Esophagus muscularis mucosa (tissue), 4 donors: ENCODE measurements at regions not wholly inside any gene's neighbourhood (a gene's known extent, or its start where the extent isn't known, plus 50 kb on each side); places are given as distances from the start of the nearest gene placed in this dataset.

Source experiments
- DNase-seq: peaks from one replicate; pipeline ENCODE4 v3.0.0-alpha.2; 2017; ENCODE audit errors: extremely low spot score
- H3K27ac ChIP-seq, 4 donors: fragments of 200-600 bp; sonication (generic); replicated peaks in 1 of 4; 1 replicate in 3 of 4; 2 replicates in 1 of 4; pipeline ENCODE4 v1.5.1; 2016 to 2019; ENCODE audit warnings: mild to moderate bottlenecking in 1 of 4
- H3K27me3 ChIP-seq, 4 donors: fragments of 200-600 bp; sonication (generic); one replicate each; pipeline versions ENCODE4 v1.5.1 to v1.6.0; 2016 to 2019
- H3K36me3 ChIP-seq, 4 donors: fragments of 200-600 bp; sonication (generic); one replicate each; pipeline ENCODE4 v1.5.1; 2016 to 2019
- H3K4me1 ChIP-seq, 4 donors: fragments of 200-600 bp; sonication (generic); one replicate each; pipeline ENCODE4 v1.5.1; 2016 to 2019
- H3K4me3 ChIP-seq, 4 donors: fragments of 200-600 bp; sonication (generic); 1 replicate in 2 of 4; 2 replicates in 2 of 4; pipeline ENCODE4 v1.5.1; 2016 to 2019; ENCODE audit warnings: mild to moderate bottlenecking in 4 of 4, moderate library complexity in 1 of 4
- H3K9me3 ChIP-seq, 4 donors: fragments of 200-600 bp; sonication (generic); 1 replicate in 3 of 4; 2 replicates in 1 of 4; pipeline ENCODE4 v1.5.1; 2016 to 2019
- CTCF ChIP-seq, 3 experiments: fragments of 200-600 bp in 2 of 3; fragments of 450-650 bp in 1 of 3; sonication (generic) in 2 of 3; IDR thresholded peaks; one replicate each; pipeline ENCODE4 v1.5.1; 2017 to 2019; ENCODE audit warnings: antibody characterized with exemption in 3 of 3, mild to moderate bottlenecking in 2 of 3, moderate library complexity in 1 of 3
- EP300 ChIP-seq: sonication (generic); formaldehyde crosslinking; IDR thresholded peaks from one replicate; pipeline ENCODE4 v1.6.1; 2017; ENCODE audit warnings: antibody characterized with exemption
- POLR2A ChIP-seq: fragments of 450-650 bp; IDR thresholded peaks from one replicate; pipeline ENCODE4 v1.6.1; 2017; ENCODE audit warnings: antibody characterized with exemption, moderate library complexity, mild to moderate bottlenecking, low read depth
- POLR2AphosphoS5 ChIP-seq, 2 donors: sonication (generic); formaldehyde crosslinking; IDR thresholded peaks; one replicate each; pipeline ENCODE4 v1.6.1; 2017; ENCODE audit warnings: antibody characterized with exemption in 2 of 2
- WGBS: methylation state at CpG from one replicate; pipeline ENCODE4 v1.1.5; 2018; 5-methylcytosine and 5-hydroxymethylcytosine counted together
- intact Hi-C: fragments of 100-400 bp; cut with DNase I; formaldehyde crosslinking; loops from one replicate; pipeline ENCODE4 v1.15.1; 2023

GRCh38 chr2:104425850-104426595 is 427.9 kb upstream of the POU3F3 start:
- H3K27ac ChIP-seq: no peak overlapping the region
- peaks cover 0 to 9% (median 0%) of the 10 kb centered on the region in 4 donors for H3K27me3 ChIP-seq
- no peak overlapping the region for H3K4me3 ChIP-seq
- intact Hi-C loops: no loop called here
- H3K9me3 ChIP-seq: no peaks in the 10 kb centered on the region
- WGBS: 77% methylated on average over 3 of the region's 3 CpGs
- no peak for DNase-seq
- no peak for TF ChIP-seq CTCF (IDR thresholded peaks at IDR 0.05)
- no peak for TF ChIP-seq EP300
- TF ChIP-seq POLR2AphosphoS5 (IDR thresholded peaks at IDR 0.05): no peak
- no peak for TF ChIP-seq POLR2A
- no peaks in the 10 kb centered on the region for H3K36me3 ChIP-seq
- no peaks in the 10 kb centered on the region for H3K4me1 ChIP-seq

GRCh38 chr2:104428155-104428554 is 425.8 kb upstream of the POU3F3 start:
- no peaks in the 10 kb centered on the region for H3K36me3 ChIP-seq
- no peaks in the 10 kb centered on the region for H3K9me3 ChIP-seq
- no peak for DNase-seq
- TF ChIP-seq POLR2AphosphoS5 (IDR thresholded peaks at IDR 0.05): no peak
- TF ChIP-seq EP300: no peak
- no peak for TF ChIP-seq CTCF (IDR thresholded peaks at IDR 0.05)
- TF ChIP-seq POLR2A: no peak
- H3K27ac ChIP-seq: no peak overlapping the region
- H3K4me3 ChIP-seq: no peak overlapping the region
- no peaks in the 10 kb centered on the region for H3K4me1 ChIP-seq
- WGBS: 65% methylated on average over 1 of the region's 1 CpG
- peaks cover 0 to 21% (median 0%) of the 10 kb centered on the region in 4 donors for H3K27me3 ChIP-seq
- intact Hi-C loops: no loop called here

- TF ChIP-seq EP300 (no peak), POLR2AphosphoS5 (IDR thresholded peaks at IDR 0.05) (no peak), POLR2A (no peak), CTCF (IDR thresholded peaks at IDR 0.05) (no peak)
- no peak for DNase-seq
- Histone ChIP-seq H3K27ac (no peak overlapping the region), H3K9me3 (no peaks in the 10 kb centered on the region), H3K36me3 (no peaks in the 10 kb centered on the region), H3K4me1 (peaks cover 0 to 6% (median 0%) of the 10 kb centered on the region in 4 donors), H3K27me3 (peaks cover 0 to 28% (median 0%) of the 10 kb centered on the region in 4 donors), H3K4me3 (no peak overlapping the region)
- 89% methylated on average over 8 of the region's 8 CpGs for WGBS
- intact Hi-C loops: no loop called here
These were observed 424.1 kb upstream of the POU3F3 start for GRCh38 chr2:104429639-104430358.

- WGBS: 79% methylated on average over 10 of the region's 10 CpGs
- Histone ChIP-seq H3K27me3 (peaks cover 0 to 33% (median 0%) of the 10 kb centered on the region in 4 donors), H3K27ac (no peak overlapping the region), H3K4me1 (peaks cover 0 to 6% (median 0%) of the 10 kb centered on the region in 4 donors), H3K4me3 (no peak overlapping the region), H3K9me3 (no peaks in the 10 kb centered on the region), H3K36me3 (no peaks in the 10 kb centered on the region)
- no peak for TF ChIP-seq POLR2AphosphoS5 (IDR thresholded peaks at IDR 0.05)
- TF ChIP-seq EP300: no peak
- DNase-seq: no peak
- intact Hi-C loops: no loop called here
These were observed 423.6 kb upstream of the POU3F3 start for GRCh38 chr2:104430359-104430740.

GRCh38 chr2:104430852-104431251 is 423.1 kb upstream of the POU3F3 start:
- Histone ChIP-seq H3K27ac (no peak overlapping the region), H3K4me1 (peaks cover 0 to 6% (median 0%) of the 10 kb centered on the region in 4 donors), H3K9me3 (no peaks in the 10 kb centered on the region), H3K27me3 (peaks cover 0 to 37% (median 0%) of the 10 kb centered on the region in 4 donors), H3K36me3 (no peaks in the 10 kb centered on the region), H3K4me3 (no peak overlapping the region)
- DNase-seq: no peak
- TF ChIP-seq EP300 (no peak), POLR2AphosphoS5 (IDR thresholded peaks at IDR 0.05) (no peak), CTCF (IDR thresholded peaks at IDR 0.05) (no peak)
- 82% methylated on average over 7 of the region's 7 CpGs for WGBS
- intact Hi-C loops: no loop called here
